ENCODE measurements at regions not wholly inside any gene's neighbourhood (a gene's known extent, or its start where the extent isn't known, plus 50 kb on each side); places are given as distances from the start of the nearest gene placed in this dataset.
"Not testable (repeated sequence)": the region's sequence is repeated elsewhere in the genome, so short reads cannot be mapped to it uniquely, and the experiment has no call there.

- TF ChIP-seq, protein P1, sequence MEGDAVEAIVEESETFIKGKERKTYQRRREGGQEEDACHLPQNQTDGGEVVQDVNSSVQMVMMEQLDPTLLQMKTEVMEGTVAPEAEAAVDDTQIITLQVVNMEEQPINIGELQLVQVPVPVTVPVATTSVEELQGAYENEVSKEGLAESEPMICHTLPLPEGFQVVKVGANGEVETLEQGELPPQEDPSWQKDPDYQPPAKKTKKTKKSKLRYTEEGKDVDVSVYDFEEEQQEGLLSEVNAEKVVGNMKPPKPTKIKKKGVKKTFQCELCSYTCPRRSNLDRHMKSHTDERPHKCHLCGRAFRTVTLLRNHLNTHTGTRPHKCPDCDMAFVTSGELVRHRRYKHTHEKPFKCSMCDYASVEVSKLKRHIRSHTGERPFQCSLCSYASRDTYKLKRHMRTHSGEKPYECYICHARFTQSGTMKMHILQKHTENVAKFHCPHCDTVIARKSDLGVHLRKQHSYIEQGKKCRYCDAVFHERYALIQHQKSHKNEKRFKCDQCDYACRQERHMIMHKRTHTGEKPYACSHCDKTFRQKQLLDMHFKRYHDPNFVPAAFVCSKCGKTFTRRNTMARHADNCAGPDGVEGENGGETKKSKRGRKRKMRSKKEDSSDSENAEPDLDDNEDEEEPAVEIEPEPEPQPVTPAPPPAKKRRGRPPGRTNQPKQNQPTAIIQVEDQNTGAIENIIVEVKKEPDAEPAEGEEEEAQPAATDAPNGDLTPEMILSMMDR (IDR thresholded peaks at IDR 0.05): not testable (repeated sequence)
- TF ChIP-seq, protein P2, sequence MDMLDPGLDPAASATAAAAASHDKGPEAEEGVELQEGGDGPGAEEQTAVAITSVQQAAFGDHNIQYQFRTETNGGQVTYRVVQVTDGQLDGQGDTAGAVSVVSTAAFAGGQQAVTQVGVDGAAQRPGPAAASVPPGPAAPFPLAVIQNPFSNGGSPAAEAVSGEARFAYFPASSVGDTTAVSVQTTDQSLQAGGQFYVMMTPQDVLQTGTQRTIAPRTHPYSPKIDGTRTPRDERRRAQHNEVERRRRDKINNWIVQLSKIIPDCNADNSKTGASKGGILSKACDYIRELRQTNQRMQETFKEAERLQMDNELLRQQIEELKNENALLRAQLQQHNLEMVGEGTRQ (CRISPR knock-in tag; IDR thresholded peaks at IDR 0.05): not testable (repeated sequence)
- TF ChIP-seq ATF3 (CRISPR knock-in tag; conservative IDR thresholded peaks at IDR 0.05): not testable (repeated sequence)
- TF ChIP-seq, protein P3, sequence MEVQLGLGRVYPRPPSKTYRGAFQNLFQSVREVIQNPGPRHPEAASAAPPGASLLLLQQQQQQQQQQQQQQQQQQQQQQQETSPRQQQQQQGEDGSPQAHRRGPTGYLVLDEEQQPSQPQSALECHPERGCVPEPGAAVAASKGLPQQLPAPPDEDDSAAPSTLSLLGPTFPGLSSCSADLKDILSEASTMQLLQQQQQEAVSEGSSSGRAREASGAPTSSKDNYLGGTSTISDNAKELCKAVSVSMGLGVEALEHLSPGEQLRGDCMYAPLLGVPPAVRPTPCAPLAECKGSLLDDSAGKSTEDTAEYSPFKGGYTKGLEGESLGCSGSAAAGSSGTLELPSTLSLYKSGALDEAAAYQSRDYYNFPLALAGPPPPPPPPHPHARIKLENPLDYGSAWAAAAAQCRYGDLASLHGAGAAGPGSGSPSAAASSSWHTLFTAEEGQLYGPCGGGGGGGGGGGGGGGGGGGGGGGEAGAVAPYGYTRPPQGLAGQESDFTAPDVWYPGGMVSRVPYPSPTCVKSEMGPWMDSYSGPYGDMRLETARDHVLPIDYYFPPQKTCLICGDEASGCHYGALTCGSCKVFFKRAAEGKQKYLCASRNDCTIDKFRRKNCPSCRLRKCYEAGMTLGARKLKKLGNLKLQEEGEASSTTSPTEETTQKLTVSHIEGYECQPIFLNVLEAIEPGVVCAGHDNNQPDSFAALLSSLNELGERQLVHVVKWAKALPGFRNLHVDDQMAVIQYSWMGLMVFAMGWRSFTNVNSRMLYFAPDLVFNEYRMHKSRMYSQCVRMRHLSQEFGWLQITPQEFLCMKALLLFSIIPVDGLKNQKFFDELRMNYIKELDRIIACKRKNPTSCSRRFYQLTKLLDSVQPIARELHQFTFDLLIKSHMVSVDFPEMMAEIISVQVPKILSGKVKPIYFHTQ (CRISPR knock-in tag; IDR thresholded peaks at IDR 0.05): not testable (repeated sequence)
Observed at GRCh38 chr6:14242912-14243311, 125.3 kb downstream of the CD83 start.
